OCI-LY1 (cell line): ENCODE measurements at regions not wholly inside any gene's neighbourhood (a gene's known extent, or its start where the extent isn't known, plus 50 kb on each side); places are given as distances from the start of the nearest gene placed in this dataset.

Experiments
- H2AFZ ChIP-seq: fragments of 200-600 bp; sonication (generic), shearing (Covaris generic); 2 replicates; pipeline ENCODE4 v1.6.0; 2014; ENCODE audit warnings: antibody characterized with exemption, mild to moderate bottlenecking, low read length
- H3F3A ChIP-seq: fragments of 200-600 bp; sonication (generic), shearing (Covaris generic); 2 replicates; pipeline ENCODE4 v1.6.0; 2014; ENCODE audit warnings: mild to moderate bottlenecking, antibody characterized with exemption, low read length, moderate library complexity; ENCODE audit not compliant: insufficient read depth
- H3K27ac ChIP-seq: fragments of 200-600 bp; sonication (generic); 2 replicates; pipeline ENCODE4 v1.5.1; 2014; ENCODE audit warnings: low read length, mixed run types, mild to moderate bottlenecking, low read depth; ENCODE audit not compliant: poor library complexity, severe bottlenecking
- H3K27me3 ChIP-seq: fragments of 200-600 bp; sonication (generic); 2 replicates; pipeline ENCODE4 v1.6.0; 2014; ENCODE audit warnings: antibody characterized with exemption, mild to moderate bottlenecking, low read length, moderate library complexity; ENCODE audit not compliant: insufficient read depth
- H3K36me3 ChIP-seq: fragments of 200-600 bp; sonication (generic); 2 replicates; pipeline ENCODE4 v1.6.1; 2014; ENCODE audit warnings: mild to moderate bottlenecking, antibody characterized with exemption, low read length, moderate library complexity, mixed read lengths; ENCODE audit not compliant: insufficient read depth
- H3K4me1 ChIP-seq: fragments of 200-600 bp; sonication (generic); 2 replicates; pipeline ENCODE4 v1.5.1; 2014; ENCODE audit warnings: mild to moderate bottlenecking, low read length, moderate library complexity; ENCODE audit not compliant: insufficient read depth, severe bottlenecking
- H3K4me2 ChIP-seq: fragments of 200-600 bp; sonication (generic), shearing (Covaris generic); 2 replicates; pipeline ENCODE4 v1.6.1; 2014; ENCODE audit warnings: low read length
- H3K4me3 ChIP-seq: fragments of 200-600 bp; sonication (generic); 2 replicates; pipeline ENCODE4 v1.5.1; 2014; ENCODE audit warnings: low read length, low read depth, mild to moderate bottlenecking, mixed read lengths; ENCODE audit not compliant: poor library complexity, severe bottlenecking
- H3K79me2 ChIP-seq: fragments of 200-600 bp; shearing (Covaris generic); 2 replicates; pipeline ENCODE4 v1.6.1; 2016; ENCODE audit warnings: mixed run types, low read length, mixed read lengths; ENCODE audit not compliant: insufficient read depth
- H3K9ac ChIP-seq: fragments of 200-600 bp; sonication (generic), shearing (Covaris generic); 2 replicates; pipeline ENCODE4 v1.6.1; 2014; ENCODE audit warnings: mild to moderate bottlenecking, low read length, mixed read lengths
- H3K9me2 ChIP-seq: fragments of 200-600 bp; sonication (generic), shearing (Covaris generic); 2 replicates; pipeline ENCODE4 v1.6.1; 2014; ENCODE audit warnings: low read depth, mild to moderate bottlenecking, low read length, mixed read lengths
- H3K9me3 ChIP-seq: fragments of 200-600 bp; shearing (Covaris generic); 2 replicates; pipeline ENCODE4 v1.6.1; 2014; ENCODE audit warnings: low read length, mixed read lengths
- H4K20me1 ChIP-seq: fragments of 200-600 bp; sonication (generic), shearing (Covaris generic); 2 replicates; pipeline ENCODE4 v1.6.0; 2016; ENCODE audit warnings: mild to moderate bottlenecking, low read length; ENCODE audit not compliant: insufficient read depth
- EZH2 ChIP-seq: fragments of 200-600 bp; sonication (generic), shearing (Covaris generic); IDR thresholded peaks from 2 replicates; pipeline ENCODE4 v1.8.0; 2017; ENCODE audit warnings: borderline replicate concordance, mixed run types, mild to moderate bottlenecking, antibody characterized with exemption, low read length, moderate library complexity, mixed read lengths
- TF ChIP-seq, protein P1 (sequence below): fragments of 200-600 bp; sonication (generic), shearing (Covaris generic); IDR thresholded peaks from 2 replicates; pipeline ENCODE4 v1.5.1; 2017; ENCODE audit warnings: mild to moderate bottlenecking, antibody characterized with exemption, low read length, moderate library complexity, mixed read lengths

GRCh38 chr2:56505885-56506284 is 322.1 kb downstream of the CCDC85A start:
- no peaks in the 10 kb centered on the region for H4K20me1 ChIP-seq
- no peak for TF ChIP-seq EZH2
- TF ChIP-seq, protein P1, sequence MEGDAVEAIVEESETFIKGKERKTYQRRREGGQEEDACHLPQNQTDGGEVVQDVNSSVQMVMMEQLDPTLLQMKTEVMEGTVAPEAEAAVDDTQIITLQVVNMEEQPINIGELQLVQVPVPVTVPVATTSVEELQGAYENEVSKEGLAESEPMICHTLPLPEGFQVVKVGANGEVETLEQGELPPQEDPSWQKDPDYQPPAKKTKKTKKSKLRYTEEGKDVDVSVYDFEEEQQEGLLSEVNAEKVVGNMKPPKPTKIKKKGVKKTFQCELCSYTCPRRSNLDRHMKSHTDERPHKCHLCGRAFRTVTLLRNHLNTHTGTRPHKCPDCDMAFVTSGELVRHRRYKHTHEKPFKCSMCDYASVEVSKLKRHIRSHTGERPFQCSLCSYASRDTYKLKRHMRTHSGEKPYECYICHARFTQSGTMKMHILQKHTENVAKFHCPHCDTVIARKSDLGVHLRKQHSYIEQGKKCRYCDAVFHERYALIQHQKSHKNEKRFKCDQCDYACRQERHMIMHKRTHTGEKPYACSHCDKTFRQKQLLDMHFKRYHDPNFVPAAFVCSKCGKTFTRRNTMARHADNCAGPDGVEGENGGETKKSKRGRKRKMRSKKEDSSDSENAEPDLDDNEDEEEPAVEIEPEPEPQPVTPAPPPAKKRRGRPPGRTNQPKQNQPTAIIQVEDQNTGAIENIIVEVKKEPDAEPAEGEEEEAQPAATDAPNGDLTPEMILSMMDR, result no peak
- H3K27me3 ChIP-seq, result no peaks in the 10 kb centered on the region
- H3K4me1 ChIP-seq, result no peaks in the 10 kb centered on the region
- no peaks in the 10 kb centered on the region for H3F3A ChIP-seq
- H3K4me3 ChIP-seq, result no peak overlapping the region
- no peak overlapping the region for H3K27ac ChIP-seq
- H3K36me3 ChIP-seq, result no peaks in the 10 kb centered on the region
- no peaks in the 10 kb centered on the region for H3K79me2 ChIP-seq
- no peak overlapping the region for H2AFZ ChIP-seq
- no peak overlapping the region for H3K4me2 ChIP-seq
- H3K9me3 ChIP-seq, result no peaks in the 10 kb centered on the region
- H3K9ac ChIP-seq, result no peak overlapping the region
- H3K9me2 ChIP-seq, result no peaks in the 10 kb centered on the region

DNA sequence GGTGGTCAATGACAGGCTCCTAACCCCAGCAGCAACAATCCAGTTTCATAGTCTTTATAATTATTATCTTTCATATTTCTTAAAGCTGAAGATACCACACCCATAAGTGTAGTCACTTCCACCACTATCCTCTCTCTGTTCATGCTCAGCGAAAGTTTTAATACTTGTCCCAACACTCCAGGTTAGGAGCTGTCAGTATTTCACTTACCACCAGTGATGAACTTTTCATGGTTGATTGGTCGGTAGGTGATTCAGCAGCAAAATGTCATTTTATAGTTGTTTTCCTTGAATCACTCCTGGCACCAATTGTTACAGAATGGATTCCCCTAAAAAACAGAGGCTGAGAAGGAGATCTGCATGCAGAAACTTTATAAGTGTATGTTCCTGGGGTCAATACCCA is 324.9 kb downstream of the CCDC85A start:
- TF ChIP-seq, protein P1, result no peak
- no peak for TF ChIP-seq EZH2
- H3K9ac ChIP-seq, result no peak overlapping the region
- no peaks in the 10 kb centered on the region for H3K36me3 ChIP-seq

DNA sequence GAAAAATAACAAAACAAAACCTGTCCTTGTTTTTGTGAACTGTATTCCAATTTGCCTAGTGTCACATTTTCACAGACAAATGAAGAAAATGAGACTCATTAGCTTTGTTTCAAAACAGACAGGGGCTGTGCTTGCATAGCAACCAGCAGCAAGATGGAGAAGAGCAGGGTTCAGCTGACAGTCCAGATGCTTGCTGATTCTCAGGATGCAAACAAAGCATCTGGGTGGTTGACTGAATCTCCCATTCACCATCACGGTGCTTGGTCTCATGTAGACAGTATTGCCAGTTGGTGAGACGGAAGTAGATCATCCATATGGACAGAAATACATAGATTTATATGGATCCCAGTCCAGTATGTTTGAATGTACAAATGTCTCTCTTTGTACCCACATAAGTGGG is 326.8 kb downstream of the CCDC85A start:
- Histone ChIP-seq H3K79me2 (no peaks in the 10 kb centered on the region), H3K4me1 (no peaks in the 10 kb centered on the region), H4K20me1 (no peaks in the 10 kb centered on the region), H3K27me3 (no peaks in the 10 kb centered on the region), H3K4me2 (no peak overlapping the region), H3K9me2 (no peaks in the 10 kb centered on the region), H3K9me3 (no peaks in the 10 kb centered on the region), H3K36me3 (no peaks in the 10 kb centered on the region), H3K9ac (no peak overlapping the region), H3F3A (no peaks in the 10 kb centered on the region), H3K4me3 (no peak overlapping the region), H3K27ac (no peak overlapping the region), H2AFZ (no peak overlapping the region)
- no peak for TF ChIP-seq EZH2
- TF ChIP-seq, protein P1, result no peak

More for the DNA sequence above, 324.9 kb downstream of the CCDC85A start:
- no peaks in the 10 kb centered on the region for H3F3A ChIP-seq
- no peaks in the 10 kb centered on the region for H3K27me3 ChIP-seq
- H3K4me1 ChIP-seq, result no peaks in the 10 kb centered on the region
- no peak overlapping the region for H3K27ac ChIP-seq
- no peak overlapping the region for H3K4me2 ChIP-seq
- no peaks in the 10 kb centered on the region for H3K9me2 ChIP-seq
- H3K9me3 ChIP-seq, result no peaks in the 10 kb centered on the region
- H3K79me2 ChIP-seq, result no peaks in the 10 kb centered on the region
- no peak overlapping the region for H2AFZ ChIP-seq
- H3K4me3 ChIP-seq, result no peak overlapping the region
- no peaks in the 10 kb centered on the region for H4K20me1 ChIP-seq
